Stimulated activated CD4-positive, alpha-beta T cell treated with anti-CD3 and anti-CD28 coated beads, TNF-alpha, amount 100 ng/mL, for 24 hours (primary cell): ENCODE measurements at regions not wholly inside any gene's neighbourhood (a gene's known extent, or its start where the extent isn't known, plus 50 kb on each side); places are given as distances from the start of the nearest gene placed in this dataset.
"Not testable (repeated sequence)": the region's sequence is repeated elsewhere in the genome, so short reads cannot be mapped to it uniquely, and the experiment has no call there.

Experiments
- DNase-seq, 3 experiments: peaks; one replicate each; pipeline ENCODE4 v3.0.0-alpha.2; 2020; ENCODE audit warnings: low read depth in 3 of 3

DNA sequence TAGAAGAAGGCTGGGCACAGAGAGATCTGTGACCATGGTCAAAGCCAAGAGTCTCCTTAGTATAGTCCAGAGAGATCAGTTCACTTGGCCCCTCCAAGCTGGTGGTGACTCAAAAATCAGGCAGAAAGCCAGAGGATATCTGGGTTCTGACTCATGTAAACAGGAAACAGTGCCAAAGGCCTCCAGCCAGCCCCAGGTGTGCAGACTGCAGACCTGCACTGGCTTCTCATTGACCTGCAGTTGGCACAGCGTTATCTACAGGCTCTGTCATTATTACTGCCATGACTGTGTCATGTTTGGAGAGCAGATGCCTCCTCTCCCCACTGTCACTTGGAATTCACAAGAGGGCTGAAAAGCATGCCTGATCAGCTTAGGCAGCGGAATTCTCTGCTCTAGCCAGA is 295.7 kb upstream of the PRKD1 start:
- no peak for DNase-seq

DNA sequence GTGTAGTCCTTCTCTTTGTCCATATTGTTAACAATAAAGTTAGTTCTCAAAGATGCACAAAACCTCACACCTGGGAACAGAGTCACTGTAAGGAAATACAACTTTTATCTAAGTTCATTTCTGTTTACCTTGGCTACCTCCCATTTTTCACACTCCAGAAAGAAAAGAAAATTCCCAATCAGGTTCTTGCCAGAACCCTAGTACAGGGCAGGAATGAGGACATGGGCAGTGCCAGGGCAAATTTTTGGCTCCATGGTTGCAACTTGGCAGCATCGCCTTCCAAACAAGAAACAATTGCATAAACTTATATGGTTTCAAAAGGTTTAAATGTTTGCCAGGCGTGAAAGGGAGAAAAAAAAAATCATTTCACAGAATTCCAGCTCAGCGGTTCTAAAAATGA is 296.3 kb upstream of the PRKD1 start:
- DNase-seq = no peak

DNA sequence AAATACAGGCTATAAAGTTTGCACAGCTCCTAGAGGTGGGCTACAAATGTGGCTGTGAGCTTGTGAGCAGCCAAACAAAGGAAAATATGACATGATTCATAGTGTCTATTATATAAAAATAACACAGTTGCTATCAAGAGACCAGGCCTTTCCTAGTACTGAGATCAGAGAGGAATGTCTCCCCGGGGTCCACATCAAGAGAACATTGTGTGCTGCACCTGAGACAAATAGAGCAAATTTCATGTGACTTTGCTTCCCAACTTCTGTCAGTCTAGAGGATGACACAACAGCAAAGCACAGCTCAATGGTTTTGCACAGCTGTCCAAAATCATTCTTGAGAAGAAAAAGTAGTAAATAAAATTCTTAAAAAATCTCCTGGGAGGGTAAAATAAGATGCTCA is 297.5 kb upstream of the PRKD1 start:
- no peak for DNase-seq

DNA sequence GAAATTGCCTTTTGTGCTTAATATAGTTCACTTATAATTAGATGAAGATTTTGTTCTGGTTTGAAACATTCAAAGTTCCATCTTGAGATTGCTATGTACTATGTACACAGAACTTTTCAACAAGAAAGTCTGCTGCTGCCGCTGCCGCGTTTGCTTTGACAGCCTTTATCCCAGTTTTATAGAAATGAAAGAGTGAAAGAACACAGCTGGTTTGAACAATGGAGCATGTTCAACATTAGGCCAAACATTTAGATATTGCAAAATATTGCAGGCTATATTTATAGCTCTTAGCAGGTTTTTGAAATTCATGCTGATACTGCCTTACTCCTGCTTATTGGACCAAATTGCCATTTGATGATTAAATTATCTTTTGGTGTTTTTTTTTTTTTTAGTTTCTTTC is 299.8 kb upstream of the PRKD1 start:
- no peak for DNase-seq

DNA sequence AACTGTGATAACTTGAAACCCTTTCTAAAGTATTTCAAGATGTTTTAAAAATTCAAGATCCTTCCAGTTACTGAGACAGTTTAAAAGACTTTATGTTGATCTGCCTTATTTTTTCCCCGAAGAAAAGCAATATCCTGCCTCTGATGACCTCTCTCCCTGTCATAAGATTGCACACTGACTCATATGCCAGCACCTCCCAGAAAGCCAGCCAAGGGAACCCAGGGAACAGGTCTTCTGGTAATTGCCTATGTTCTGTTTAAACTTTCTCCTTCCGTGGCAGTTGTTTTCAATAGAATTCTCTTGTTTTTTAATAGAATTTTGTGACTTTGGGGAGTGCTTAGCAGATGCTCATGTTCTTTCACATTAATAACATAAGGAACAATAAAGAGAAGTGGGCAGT is 300.2 kb upstream of the PRKD1 start:
- no peak for DNase-seq

DNA sequence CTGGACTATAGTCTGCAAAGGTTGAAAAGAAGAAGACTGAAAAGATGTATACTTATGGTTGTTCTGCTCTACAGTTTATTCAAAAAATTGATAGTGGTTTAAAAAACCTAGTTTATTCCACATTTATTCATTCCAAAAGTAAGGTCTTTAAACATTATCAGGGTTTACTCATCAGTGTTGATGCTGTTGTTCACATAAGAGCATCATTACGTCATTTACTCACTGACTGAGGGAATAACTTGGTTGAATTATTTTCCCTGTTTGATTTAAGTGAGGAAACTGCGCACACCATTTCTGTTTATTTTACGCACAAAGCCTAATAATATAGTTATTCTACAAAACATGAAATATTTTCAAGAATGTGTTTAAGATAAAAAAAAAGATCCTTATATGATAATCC is 303.1 kb upstream of the PRKD1 start:
- no peak for DNase-seq

DNA sequence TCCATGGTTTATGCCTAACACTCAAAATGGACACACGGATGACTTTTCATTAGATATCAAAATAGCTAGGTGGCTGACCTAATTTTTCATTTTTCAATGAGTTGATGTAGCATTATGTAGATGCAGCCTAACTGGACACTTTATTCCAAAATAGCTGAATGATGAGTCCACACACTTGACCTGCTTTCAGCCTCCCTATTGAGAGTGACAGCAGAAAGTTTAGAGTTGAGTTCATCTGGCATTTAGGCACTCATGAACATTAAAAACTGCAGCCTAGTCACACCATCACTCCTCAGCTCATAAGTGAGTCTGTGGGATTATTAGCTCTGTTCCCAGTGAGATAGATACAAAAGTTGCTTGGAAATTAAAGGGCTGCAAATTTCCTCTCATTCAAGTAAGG is 307.3 kb upstream of the PRKD1 start:
- no peak for DNase-seq

DNA sequence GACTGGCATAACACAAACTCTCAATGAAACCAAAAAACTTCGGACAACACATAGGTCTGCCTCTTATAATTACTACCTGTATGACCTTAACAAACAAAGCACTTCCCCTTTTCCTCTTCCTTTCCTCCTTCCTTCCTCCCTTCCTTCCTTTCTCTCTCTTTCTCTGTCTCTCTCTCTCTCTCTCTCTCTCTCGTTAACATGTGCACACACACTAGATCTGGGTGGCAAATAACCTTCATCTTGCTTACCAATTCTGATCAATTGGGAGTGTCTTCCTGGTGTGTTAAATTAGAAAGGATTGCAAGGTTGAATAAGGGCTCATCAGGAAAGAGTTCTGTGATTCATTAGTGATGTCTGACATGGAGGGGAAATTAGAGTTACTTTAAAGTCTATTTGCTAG is 307.8 kb upstream of the PRKD1 start:
- DNase-seq = no peak

DNA sequence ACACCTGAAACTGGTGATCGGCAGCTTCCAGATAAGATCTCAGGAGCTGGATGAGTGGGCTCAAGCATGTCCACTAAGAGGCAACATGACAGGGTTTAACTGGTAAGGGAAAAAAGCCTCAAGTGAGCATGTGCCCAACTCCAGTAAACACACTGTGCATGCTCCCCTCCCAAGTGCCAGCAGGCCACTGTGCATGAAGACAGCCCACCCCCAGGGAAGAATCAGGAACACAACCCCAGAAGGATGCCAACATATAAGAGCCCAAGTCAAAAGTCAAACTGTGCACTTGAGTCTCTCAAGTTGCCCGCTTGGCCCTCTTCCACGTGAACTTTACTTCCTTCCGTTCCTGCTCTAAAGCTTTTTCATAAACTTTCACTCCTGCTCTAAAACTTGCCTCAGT is 311.3 kb upstream of the PRKD1 start:
- no peak for DNase-seq

DNA sequence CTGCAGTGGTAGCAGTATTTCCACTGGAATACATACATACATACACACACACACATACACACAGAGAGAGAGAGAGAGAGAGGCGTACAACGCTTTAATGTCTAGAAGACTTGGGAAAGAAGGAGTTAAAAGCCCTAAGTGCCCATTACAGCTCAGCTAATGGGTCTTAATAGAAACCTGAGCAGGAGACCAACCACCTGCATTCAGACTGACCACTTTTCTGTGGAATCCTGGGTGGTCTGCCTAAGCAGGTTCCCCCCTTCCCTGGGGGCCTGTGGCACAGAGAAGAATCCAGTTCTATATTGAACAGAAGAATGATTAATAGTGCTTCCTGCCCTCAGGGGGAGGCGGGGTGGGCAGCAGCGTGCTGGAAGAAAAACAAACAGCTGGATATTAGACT is 312.4 kb upstream of the PRKD1 start:
- no peak for DNase-seq

DNA sequence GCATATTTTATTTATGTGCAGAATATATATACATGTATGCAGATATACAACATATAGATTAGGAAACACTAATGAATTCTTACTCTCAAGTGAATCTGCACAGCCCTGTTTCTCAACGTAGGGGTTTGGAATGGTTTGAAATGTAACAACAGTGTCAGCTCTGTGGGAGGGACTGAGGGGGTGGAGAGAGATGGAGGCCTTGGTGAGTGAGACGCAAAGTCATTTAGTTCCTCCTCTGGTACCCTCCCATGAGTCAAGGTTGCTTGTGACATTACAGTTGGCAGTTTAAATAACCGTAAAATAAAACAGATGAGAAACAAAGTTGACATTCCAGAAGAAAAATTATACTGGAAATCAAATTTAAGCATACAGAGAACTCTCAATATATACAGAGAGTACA is 313.0 kb upstream of the PRKD1 start:
- no peak for DNase-seq

DNA sequence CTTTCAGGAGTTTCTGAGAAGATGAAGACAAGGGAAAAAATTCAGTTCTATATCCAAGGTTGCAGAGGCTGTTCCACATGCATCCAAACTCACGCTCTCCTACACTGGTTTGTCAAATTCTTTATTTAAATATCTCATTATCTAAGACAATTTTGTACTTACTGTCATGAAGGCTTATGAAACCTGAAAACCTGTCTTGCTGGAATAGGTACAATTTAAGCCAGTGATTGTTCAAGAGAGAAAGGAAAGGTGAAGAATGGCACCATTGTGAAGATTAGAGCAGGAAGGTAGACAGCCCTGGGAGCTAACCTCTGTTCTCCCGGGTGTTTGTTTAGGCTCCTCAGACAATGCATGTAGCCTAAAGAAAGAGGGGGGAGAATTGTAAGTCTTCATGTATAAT is 315.1 kb upstream of the PRKD1 start:
- DNase-seq = no peak

DNA sequence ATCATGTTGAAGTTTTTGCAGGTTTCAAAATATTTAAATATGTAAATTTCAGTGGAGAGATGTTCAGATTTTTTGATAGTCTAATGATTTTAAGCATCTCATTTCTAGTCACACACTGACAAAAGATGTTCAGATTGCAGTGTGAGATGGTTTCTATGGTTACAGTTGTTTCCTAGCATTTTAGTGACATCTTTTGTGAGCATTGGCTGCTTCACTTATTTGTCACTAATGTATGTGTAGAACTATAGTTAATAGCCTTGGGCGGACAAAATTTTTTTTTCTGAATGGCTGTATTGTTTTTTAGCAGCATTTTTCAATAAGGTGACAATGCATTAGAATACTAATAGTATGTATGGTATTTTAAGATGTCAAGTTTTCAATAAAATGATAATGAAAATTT is 315.6 kb upstream of the PRKD1 start:
- no peak for DNase-seq

DNA sequence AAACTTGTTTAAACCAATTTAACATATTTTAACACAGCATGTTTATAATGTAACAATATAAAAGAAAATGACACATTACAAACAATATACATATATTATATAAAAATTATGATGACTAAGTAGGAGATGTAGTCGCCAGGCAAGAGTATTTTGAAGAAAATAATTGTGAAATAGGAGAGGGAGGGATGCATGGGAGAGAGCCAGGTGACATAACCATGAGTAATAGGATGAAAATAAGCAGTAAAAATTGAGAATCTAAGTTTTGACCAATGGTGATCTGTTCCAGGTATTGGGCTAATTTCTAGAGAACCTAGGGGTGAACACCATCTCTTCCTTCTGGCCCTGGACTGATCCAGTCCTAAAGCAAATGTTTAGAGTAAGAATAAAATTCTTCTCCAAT is 315.2 kb upstream of the G2E3 start:
- no peak for DNase-seq

DNA sequence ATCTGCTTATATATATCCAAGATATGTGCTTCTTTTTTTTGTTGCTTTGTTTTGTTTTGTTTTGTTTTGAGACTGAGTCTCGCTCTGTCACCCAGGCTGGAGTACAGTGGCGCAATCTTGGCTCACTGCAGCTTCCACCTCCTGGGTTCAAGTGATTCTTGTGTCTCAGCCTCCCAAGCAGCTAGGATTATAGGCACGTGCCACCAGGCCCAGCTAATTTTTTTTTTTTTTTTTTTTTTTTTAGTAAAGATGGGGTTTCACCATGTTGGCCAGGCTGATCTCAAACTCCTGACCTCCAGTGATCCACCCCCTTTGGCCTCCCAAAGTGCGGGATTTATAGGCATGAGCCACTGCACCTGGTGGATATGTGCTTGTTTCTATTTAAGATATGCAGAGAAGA is 314.6 kb upstream of the G2E3 start:
- DNase-seq = not testable (repeated sequence)

DNA sequence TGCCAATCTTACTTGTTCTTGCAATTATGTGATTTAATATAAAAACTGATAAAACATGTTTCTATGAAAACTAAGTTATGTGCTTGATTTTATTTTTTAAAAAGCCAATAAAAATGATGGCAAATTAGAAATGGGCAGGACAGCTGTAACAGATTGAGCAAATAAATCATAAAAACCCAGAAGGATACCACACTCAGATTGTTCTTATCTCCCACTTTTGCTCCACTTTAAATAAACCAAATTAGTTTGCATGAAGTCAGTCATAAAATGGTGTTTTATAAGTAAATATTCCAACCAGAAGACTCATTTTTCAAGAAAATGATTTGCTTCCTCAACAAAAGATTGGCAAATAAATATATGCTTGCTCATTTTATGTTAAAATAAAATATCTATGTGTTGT is 307.9 kb upstream of the G2E3 start:
- DNase-seq = no peak

DNA sequence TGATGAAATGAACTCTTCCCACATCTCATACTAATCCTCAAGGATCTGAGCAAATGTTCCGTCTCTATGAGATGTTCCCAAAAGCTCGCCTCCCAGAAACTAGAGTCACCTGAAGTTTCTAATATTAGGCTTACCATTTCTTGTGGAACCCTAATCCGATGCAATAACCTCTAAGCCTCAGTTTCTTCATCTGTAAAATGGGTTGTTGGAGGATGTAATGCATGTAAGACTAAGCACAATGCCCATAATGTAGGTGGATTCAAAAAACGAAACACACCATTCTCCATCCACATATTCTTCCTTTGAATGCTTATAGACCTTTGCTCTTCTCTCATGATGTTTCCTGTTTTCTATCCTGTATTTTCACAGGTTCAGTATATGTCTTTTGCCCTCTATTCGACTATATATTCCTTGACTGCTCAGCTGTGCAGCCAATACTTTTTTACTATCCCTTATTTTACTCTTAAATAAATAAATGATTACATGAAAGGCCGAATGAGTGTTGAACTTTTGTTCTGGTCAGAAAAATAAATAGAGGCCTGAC is 307.3 kb upstream of the G2E3 start:
- DNase-seq = no peak

DNA sequence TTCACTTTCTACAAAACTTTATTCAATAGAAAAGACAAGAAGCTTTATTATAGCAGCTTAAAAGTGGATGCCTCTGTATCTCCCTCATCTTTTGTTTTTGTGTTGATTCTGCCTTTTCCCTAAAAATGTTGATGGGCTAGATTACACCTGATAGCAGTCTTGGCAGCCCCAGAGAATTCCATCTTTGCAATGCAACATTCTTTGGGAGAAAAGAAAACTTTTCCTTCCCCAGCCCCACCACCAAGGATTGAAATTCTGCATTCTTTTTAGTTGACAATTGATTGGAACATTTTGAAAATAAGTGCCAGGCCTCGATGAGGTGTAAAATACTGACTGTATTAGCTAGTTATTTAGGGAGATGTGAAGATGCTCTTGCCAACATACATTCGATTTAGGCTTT is 306.8 kb upstream of the G2E3 start:
- DNase-seq = no peak

DNA sequence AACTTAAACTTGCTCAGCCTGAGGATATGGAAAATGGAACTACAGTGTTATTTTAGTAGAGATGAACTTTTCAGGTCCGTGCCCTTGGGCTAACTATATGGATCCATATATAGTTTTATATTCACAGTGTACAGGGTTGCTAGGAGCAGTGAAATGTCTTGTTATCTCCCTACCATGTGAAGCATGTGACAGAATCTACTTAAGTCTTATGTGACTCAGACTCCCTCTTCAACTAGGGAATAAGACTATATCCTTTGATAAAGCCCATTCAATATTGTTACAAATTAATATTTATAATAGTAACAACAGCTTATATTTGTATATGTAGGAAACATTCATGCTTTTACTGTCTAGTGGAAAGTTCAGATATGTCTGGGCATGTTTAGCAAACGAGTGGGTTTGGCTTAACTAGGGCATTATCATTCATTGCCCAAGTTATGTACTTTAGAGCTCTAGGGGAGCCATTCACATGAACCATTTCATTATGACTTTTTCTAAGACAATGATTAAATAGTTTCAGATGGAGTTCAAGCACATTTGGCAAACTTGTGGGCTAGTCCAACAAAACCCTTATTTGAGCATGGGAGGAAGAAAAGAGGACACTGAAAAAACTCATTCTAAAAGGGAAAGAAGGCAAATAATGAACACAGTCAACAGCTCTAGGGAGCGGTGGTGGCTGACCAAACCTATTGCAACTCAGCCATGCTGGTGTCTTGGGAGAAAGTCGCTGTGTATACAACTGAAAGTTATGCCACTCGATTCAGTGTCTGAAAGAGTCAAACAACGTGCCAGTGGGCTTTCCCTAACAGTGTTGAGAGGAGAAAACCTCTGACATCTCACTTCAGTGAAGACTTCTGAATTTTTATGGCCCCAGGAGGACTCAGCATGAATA is 305.9 kb upstream of the G2E3 start:
- DNase-seq = no peak

DNA sequence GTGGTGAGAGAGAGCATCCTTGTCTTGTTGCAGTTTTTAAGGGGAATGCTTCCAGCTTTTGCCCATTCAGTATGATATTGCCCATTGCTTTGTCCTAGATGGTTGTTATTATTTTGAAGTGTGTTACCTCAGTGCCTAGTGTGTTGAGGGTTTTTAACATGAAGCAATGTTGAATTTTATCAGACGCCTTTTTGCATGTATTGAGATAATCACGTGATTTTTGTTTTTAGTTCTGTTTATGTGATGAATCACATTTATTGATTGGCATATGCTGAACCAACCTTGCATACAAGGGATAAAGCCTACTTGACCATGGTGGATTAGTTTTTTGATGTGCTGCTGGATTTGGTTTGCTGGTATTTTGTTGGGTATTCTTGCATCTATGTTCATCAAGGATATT is 302.3 kb upstream of the G2E3 start:
- no peak for DNase-seq

DNA sequence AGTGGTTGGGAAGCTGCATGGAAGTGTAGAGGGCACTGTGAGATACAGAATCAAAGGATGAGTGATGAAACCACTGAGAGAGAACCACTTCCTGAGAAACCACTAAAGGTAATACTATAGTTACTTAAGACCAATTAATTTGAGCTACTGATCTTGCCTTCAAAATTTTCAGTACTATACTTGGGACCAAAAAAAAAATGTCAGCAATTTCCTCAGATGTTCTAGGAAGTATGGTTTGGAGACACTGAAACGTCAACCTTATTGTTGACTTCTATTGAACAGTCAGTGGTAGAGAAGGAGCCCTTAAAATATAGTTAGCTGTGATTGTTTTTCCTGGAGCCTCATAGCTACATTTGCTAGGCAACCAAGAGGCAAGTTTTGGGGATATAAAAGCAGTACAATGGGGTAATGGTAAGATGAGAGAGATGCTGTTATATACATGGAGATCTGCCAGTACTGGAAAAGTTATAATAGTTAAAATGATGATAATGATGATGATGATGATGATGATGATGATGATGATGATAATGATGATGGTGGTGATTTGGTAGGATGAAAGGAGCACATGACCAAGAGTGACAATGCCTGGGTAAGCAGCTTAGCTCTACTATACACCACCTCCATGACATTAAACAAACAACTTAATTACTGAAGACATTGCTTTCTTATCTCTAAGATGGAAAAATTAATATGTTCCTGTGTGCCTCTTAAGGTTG is 300.9 kb upstream of the G2E3 start:
- no peak for DNase-seq

DNA sequence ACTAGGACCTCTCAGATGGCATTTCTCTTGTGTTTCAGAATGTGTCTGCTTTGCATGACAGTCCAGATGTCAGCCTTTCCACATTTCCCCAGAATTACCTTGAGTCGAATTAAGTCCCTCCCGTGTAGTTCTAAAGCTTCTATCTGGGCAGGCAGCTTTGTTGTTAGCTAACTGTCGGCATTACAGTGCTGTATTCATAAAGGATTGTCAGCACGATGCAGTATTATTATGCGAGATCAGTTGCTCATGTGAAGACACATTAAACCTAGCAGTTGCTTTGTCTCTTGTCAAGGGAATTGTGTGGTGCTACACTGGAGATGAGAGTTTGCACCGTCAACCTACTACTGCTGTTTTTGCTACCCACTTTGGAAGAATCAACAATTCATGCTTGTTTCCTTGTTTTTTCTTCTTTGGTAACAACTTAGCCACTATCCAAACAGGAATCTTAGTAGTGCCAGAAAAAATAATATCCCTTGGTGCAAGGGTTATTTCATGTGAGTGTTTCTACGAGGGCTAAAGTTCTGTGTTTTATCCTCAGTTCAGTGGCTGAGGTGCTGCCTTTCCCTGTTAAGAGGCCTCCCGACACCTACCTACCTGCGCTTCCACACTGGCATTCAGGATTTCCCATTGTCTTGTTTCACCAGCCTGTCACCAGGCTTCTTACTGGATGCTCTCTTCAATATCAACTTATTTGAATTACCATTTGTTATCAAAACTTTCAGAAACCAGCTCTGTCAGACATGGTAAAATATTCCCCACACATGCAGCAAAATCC is 297.9 kb upstream of the G2E3 start:
- DNase-seq = no peak
